Calu3 (cell line): ENCODE measurements at regions not wholly inside any gene's neighbourhood (a gene's known extent, or its start where the extent isn't known, plus 50 kb on each side); places are given as distances from the start of the nearest gene placed in this dataset.

Experiments
- BruUV-seq: library from RNA; stranded (reverse); fragments of 400-500 nt; replicated peaks from 2 replicates; lab custom pipeline; 2021; lab: Mats Ljungman, UMichigan
- CTCF ChIA-PET: fragments of 300-600 bp; sonication (Branson Sonifier 250); formaldehyde crosslinking; loops from one replicate; lab custom pipeline; 2022; ENCODE audit warnings: antibody characterized with exemption; lab: Charles Lee
- DNase-seq: peaks from one replicate; pipeline ENCODE4 v3.0.0; 2022
- H3K27ac Mint-ChIP-seq: one replicate; pipeline ENCODE4 v1.8.0; 2022; ENCODE audit warnings: mixed read lengths; ENCODE audit not compliant: unreplicated experiment
- H3K27me3 Mint-ChIP-seq: one replicate; pipeline ENCODE4 v1.8.0; 2022; ENCODE audit warnings: mixed read lengths; ENCODE audit not compliant: unreplicated experiment
- H3K36me3 Mint-ChIP-seq: one replicate; pipeline ENCODE4 v1.8.0; 2022; ENCODE audit warnings: mild to moderate bottlenecking, moderate library complexity, mixed read lengths; ENCODE audit not compliant: insufficient read depth, unreplicated experiment
- H3K4me1 Mint-ChIP-seq: one replicate; pipeline ENCODE4 v1.8.0; 2022; ENCODE audit warnings: mild to moderate bottlenecking, low read depth, mixed read lengths; ENCODE audit not compliant: unreplicated experiment
- H3K4me3 Mint-ChIP-seq: one replicate; pipeline ENCODE4 v1.8.0; 2022; ENCODE audit warnings: mild to moderate bottlenecking, low read depth, moderate library complexity, mixed read lengths; ENCODE audit not compliant: unreplicated experiment
- H3K9me3 Mint-ChIP-seq: one replicate; pipeline ENCODE4 v1.8.0; 2022; ENCODE audit warnings: low read depth, mixed read lengths; ENCODE audit not compliant: unreplicated experiment
- intact Hi-C: fragments of 100-400 bp; cut with micrococcal nuclease; formaldehyde crosslinking; loops from one replicate; pipeline ENCODE4 v1.10.0; 2022; ENCODE audit not compliant: unreplicated experiment
- TF ChIP-seq, protein P1 (sequence below): fragments of 200-600 bp; IDR thresholded peaks from one replicate; pipeline ENCODE4 v1.8.0; 2022; ENCODE audit warnings: antibody characterized with exemption; ENCODE audit not compliant: unreplicated experiment

DNA sequence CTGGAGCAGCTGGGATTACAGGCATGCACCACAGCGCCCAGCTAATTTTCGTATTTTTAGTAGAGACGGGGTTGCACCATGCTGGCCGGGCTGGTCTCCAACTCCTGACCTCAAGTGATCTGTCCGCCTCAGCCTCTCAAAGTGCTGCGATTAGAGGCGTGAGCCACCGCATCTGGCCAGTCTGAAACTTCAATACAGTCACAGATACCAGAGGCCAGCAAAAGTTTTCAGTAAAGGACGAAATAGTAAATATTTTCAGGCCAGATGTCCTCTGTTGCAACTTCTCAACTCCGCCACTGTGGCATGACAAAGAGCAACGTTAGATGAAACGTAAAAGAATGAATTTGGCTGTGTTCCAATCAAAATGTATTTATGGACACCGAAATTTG is 403.6 kb downstream of the MN1 start:
- H3K4me1 Mint-ChIP-seq = no peaks in the 10 kb centered on the region
- H3K9me3 Mint-ChIP-seq = no peaks in the 10 kb centered on the region
- intact Hi-C loops = no loop called here
- CTCF ChIA-PET = no interaction called here
- TF ChIP-seq, protein P1, sequence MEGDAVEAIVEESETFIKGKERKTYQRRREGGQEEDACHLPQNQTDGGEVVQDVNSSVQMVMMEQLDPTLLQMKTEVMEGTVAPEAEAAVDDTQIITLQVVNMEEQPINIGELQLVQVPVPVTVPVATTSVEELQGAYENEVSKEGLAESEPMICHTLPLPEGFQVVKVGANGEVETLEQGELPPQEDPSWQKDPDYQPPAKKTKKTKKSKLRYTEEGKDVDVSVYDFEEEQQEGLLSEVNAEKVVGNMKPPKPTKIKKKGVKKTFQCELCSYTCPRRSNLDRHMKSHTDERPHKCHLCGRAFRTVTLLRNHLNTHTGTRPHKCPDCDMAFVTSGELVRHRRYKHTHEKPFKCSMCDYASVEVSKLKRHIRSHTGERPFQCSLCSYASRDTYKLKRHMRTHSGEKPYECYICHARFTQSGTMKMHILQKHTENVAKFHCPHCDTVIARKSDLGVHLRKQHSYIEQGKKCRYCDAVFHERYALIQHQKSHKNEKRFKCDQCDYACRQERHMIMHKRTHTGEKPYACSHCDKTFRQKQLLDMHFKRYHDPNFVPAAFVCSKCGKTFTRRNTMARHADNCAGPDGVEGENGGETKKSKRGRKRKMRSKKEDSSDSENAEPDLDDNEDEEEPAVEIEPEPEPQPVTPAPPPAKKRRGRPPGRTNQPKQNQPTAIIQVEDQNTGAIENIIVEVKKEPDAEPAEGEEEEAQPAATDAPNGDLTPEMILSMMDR = no peak
- H3K27ac Mint-ChIP-seq = no peak overlapping the region
- no peaks in the 10 kb centered on the region for H3K36me3 Mint-ChIP-seq
- no peak overlapping the region for H3K4me3 Mint-ChIP-seq
- DNase-seq = no peak
- no TSS peak for BruUV-seq
- H3K27me3 Mint-ChIP-seq = peaks cover 63% of the 10 kb centered on the region

DNA sequence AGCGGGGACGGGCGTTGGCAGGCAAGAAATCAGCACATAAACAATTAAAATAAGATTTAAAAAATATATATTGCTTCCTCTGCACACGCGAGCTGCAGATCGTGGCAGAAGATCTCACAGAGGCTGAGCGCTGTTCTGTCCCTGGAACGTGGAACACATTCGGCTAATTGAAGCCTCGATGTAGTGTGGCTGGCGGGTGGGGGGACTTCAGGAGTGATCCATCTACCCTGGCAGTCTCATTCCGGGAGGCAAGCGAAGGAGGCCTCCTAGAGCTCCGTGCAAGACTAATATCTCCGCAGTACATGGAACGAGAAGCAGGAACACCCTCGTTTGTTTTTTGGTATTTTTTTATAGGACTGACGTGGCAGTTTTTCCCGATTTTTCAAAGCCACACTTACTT is 402.4 kb downstream of the MN1 start:
- no peaks in the 10 kb centered on the region for H3K4me1 Mint-ChIP-seq
- intact Hi-C loops = no loop called here

GRCh38 chr22:27400811-27401210 is 400.7 kb downstream of the MN1 start:
- no peaks in the 10 kb centered on the region for H3K4me1 Mint-ChIP-seq
- no peaks in the 10 kb centered on the region for H3K9me3 Mint-ChIP-seq
- no peak overlapping the region for H3K27ac Mint-ChIP-seq
- peaks cover 43% of the 10 kb centered on the region for H3K27me3 Mint-ChIP-seq
- intact Hi-C loops = no loop called here
- CTCF ChIA-PET = no interaction called here
- H3K4me3 Mint-ChIP-seq = no peak overlapping the region
- H3K36me3 Mint-ChIP-seq = no peaks in the 10 kb centered on the region
- TF ChIP-seq, protein P1 = no peak
- DNase-seq = no peak
- no TSS peak for BruUV-seq

More for the DNA sequence above, 402.4 kb downstream of the MN1 start:
- peaks cover 60% of the 10 kb centered on the region for H3K27me3 Mint-ChIP-seq
- H3K4me3 Mint-ChIP-seq = no peak overlapping the region
- CTCF ChIA-PET = no interaction called here
- H3K36me3 Mint-ChIP-seq = no peaks in the 10 kb centered on the region
- TF ChIP-seq, protein P1 = no peak
- no peaks in the 10 kb centered on the region for H3K9me3 Mint-ChIP-seq
- no TSS peak for BruUV-seq
- H3K27ac Mint-ChIP-seq = no peak overlapping the region
- DNase-seq = no peak

DNA sequence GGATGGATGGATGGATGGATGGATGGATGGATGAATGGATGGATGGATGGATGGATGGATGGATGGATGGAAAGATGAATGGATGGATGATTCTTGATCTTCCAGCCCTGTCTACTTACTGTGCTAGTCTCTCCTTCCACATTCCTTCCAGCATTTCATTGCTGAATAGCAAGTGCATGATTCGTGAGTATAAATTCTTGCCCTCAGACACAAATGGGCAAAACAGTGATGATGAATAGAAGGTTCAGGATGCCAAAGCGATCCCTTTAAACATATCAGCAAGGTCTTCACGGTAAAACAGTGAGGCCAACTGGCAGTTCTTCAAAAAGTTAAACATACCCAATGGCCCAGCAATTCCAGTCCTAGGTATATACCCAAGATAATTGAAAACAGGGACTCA is 400.2 kb downstream of the MN1 start:
- DNase-seq = no peak
- CTCF ChIA-PET = no interaction called here
- intact Hi-C loops = no loop called here
- Mint-ChIP-seq H3K36me3 (no peaks in the 10 kb centered on the region), H3K4me3 (no peak overlapping the region), H3K27me3 (peaks cover 42% of the 10 kb centered on the region), H3K27ac (no peak overlapping the region), H3K4me1 (no peaks in the 10 kb centered on the region), H3K9me3 (no peaks in the 10 kb centered on the region)
- TF ChIP-seq, protein P1 = no peak
- no TSS peak for BruUV-seq
